Smooth muscle cell of the brain vasculature (primary cell): ENCODE measurements at regions not wholly inside any gene's neighbourhood (a gene's known extent, or its start where the extent isn't known, plus 50 kb on each side); places are given as distances from the start of the nearest gene placed in this dataset.
"Not testable (repeated sequence)": the region's sequence is repeated elsewhere in the genome, so short reads cannot be mapped to it uniquely, and the experiment has no call there.

Source experiments
- DNase-seq: peaks from one replicate; pipeline ENCODE4 v3.0.0-alpha.2; 2012; ENCODE audit warnings: low read depth, low spot score

- DNase-seq = no peak
Observed at GRCh38 chr14:84251411-84252115, 1278.4 kb upstream of the FLRT2 start.

- DNase-seq = no peak
Observed at GRCh38 chr14:84252706-84253105, 1277.2 kb upstream of the FLRT2 start.

- no peak for DNase-seq
Observed at GRCh38 chr14:84253326-84253725, 1276.6 kb upstream of the FLRT2 start.

GRCh38 chr14:84254290-84254689, 1275.7 kb upstream of the FLRT2 start:
- DNase-seq = no peak

- DNase-seq = no peak
Observed at GRCh38 chr14:84262932-84263331, 1267.0 kb upstream of the FLRT2 start.

GRCh38 chr14:84272290-84272721, 1257.6 kb upstream of the FLRT2 start:
- DNase-seq = no peak

- no peak for DNase-seq
Observed at GRCh38 chr14:84273181-84273580, 1256.8 kb upstream of the FLRT2 start.

- no peak for DNase-seq
Observed at GRCh38 chr14:84282618-84283017, 1247.3 kb upstream of the FLRT2 start.

- DNase-seq = no peak
Observed at GRCh38 chr14:84288781-84289180, 1241.2 kb upstream of the FLRT2 start.

- no peak for DNase-seq
Observed at GRCh38 chr14:84298663-84299195, 1231.2 kb upstream of the FLRT2 start.

- DNase-seq = no peak
Observed at GRCh38 chr14:84303140-84303539, 1226.8 kb upstream of the FLRT2 start.

GRCh38 chr14:84312551-84312950, 1217.4 kb upstream of the FLRT2 start:
- no peak for DNase-seq

- DNase-seq = no peak
Observed at GRCh38 chr14:84323450-84323849, 1206.5 kb upstream of the FLRT2 start.

GRCh38 chr14:84323978-84324377, 1206.0 kb upstream of the FLRT2 start:
- no peak for DNase-seq

- DNase-seq = no peak
Observed at GRCh38 chr14:84336433-84336832, 1193.5 kb upstream of the FLRT2 start.

GRCh38 chr14:84340938-84341337, 1189.0 kb upstream of the FLRT2 start:
- no peak for DNase-seq

GRCh38 chr14:84341867-84342266, 1188.1 kb upstream of the FLRT2 start:
- not testable (repeated sequence) for DNase-seq

- DNase-seq = no peak
Observed at GRCh38 chr14:84343656-84344055, 1186.3 kb upstream of the FLRT2 start.

GRCh38 chr14:84351646-84352045, 1178.3 kb upstream of the FLRT2 start:
- no peak for DNase-seq

GRCh38 chr14:84361476-84361875, 1168.5 kb upstream of the FLRT2 start:
- DNase-seq = no peak

- no peak for DNase-seq
Observed at GRCh38 chr14:84375235-84375634, 1154.7 kb upstream of the FLRT2 start.

GRCh38 chr14:84390010-84390409, 1139.9 kb upstream of the FLRT2 start:
- no peak for DNase-seq

- DNase-seq = no peak
Observed at GRCh38 chr14:84397631-84398030, 1132.3 kb upstream of the FLRT2 start.
